DMS53 (cell line): ENCODE measurements at regions not wholly inside any gene's neighbourhood (a gene's known extent, or its start where the extent isn't known, plus 50 kb on each side); places are given as distances from the start of the nearest gene placed in this dataset.

Experiments used
- DNase-seq: peaks from one replicate; lab custom pipeline; 2025; lab: John Stamatoyannopoulos, UW

GRCh38 chr19:33947265-33947964 lies 150.7 kb downstream of the KCTD15 start:
- DNase-seq = no peak

- no peak for DNase-seq
Observed at GRCh38 chr19:33948651-33949335, 152.1 kb downstream of the KCTD15 start.

GRCh38 chr19:33950091-33950750 lies 153.6 kb downstream of the KCTD15 start:
- no peak for DNase-seq

- no peak for DNase-seq
Observed at GRCh38 chr19:33953023-33953422, 156.4 kb downstream of the KCTD15 start.

GRCh38 chr19:33953592-33953991 lies 156.9 kb downstream of the KCTD15 start:
- DNase-seq = no peak

GRCh38 chr19:33954686-33955085 lies 158.0 kb downstream of the KCTD15 start:
- DNase-seq = no peak

- no peak for DNase-seq
Observed at GRCh38 chr19:33956941-33957340, 160.3 kb downstream of the KCTD15 start.

- no peak for DNase-seq
Observed at GRCh38 chr19:33957804-33958203, 161.1 kb downstream of the KCTD15 start.

GRCh38 chr19:33960566-33960965 lies 163.9 kb downstream of the KCTD15 start:
- DNase-seq = no peak

- DNase-seq = no peak
Observed at GRCh38 chr19:33962161-33962560, 165.5 kb downstream of the KCTD15 start.

- no peak for DNase-seq
Observed at GRCh38 chr19:33963514-33963913, 166.8 kb downstream of the KCTD15 start.

GRCh38 chr19:33971073-33971472 lies 174.4 kb downstream of the KCTD15 start:
- DNase-seq = no peak

GRCh38 chr19:33977756-33978685 lies 181.4 kb downstream of the KCTD15 start:
- DNase-seq = no peak

GRCh38 chr19:33982706-33983105 lies 186.0 kb downstream of the KCTD15 start:
- DNase-seq = no peak

GRCh38 chr19:33988601-33989000 lies 183.7 kb upstream of the LSM14A start:
- DNase-seq = no peak

GRCh38 chr19:33997690-33998089 lies 174.6 kb upstream of the LSM14A start:
- no peak for DNase-seq

GRCh38 chr19:33998302-33998701 lies 174.0 kb upstream of the LSM14A start:
- no peak for DNase-seq

GRCh38 chr19:33998739-33999345 lies 173.5 kb upstream of the LSM14A start:
- DNase-seq = no peak

GRCh38 chr19:34017024-34017423 lies 155.3 kb upstream of the LSM14A start:
- DNase-seq = peak; percentile 18

GRCh38 chr19:34017601-34018000 lies 154.7 kb upstream of the LSM14A start:
- DNase-seq = no peak

GRCh38 chr19:34018546-34018945 lies 153.8 kb upstream of the LSM14A start:
- DNase-seq = no peak

GRCh38 chr19:34023381-34023780 lies 148.9 kb upstream of the LSM14A start:
- DNase-seq = no peak
